ENCODE measurements at regions not wholly inside any gene's neighbourhood (a gene's known extent, or its start where the extent isn't known, plus 50 kb on each side); places are given as distances from the start of the nearest gene placed in this dataset.

DNA sequence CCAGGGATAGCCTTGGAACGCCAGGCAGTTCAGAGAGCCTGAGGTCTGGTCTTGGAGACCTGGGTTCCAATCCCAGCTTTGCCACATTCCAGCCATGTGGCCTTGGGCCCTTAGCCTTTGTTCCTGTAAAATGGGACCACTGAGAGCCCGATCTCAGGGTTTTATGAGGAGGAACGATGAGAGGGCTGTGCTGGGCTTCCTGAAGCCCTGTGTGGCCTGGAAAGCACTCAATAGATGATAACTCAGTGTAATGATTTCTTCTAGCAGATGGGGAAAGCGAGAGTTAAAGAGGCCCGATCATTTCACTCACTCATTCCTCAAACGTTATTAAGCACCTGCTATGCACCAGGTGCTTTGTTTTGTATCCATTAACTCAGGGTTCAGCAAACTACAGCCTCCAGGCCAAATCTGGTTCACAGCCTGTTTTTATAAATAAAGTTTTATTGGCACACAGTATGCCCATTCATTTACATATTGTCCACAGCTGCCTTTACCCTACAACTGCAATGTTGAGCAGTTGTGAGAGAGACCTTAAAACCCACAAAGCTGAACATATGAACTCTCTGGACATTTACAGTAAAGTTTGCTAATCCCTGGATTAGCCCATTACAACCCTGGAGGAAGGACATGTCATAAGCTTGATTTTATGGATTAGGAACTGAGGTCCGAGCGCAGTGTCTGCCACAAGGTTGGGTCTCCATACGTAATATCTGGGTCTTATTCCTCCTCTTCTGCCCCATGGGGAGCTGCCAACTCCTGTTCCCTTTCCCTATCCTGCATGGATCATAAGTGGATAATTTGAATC, 90.4 kb downstream of the CEBPB start:
- no peak for TF ChIP-seq EZH2 (IDR thresholded peaks at IDR 0.05; ENCODE audit: borderline replicate concordance, low read depth, low read length, severe bottlenecking)
- TF ChIP-seq, protein P1, sequence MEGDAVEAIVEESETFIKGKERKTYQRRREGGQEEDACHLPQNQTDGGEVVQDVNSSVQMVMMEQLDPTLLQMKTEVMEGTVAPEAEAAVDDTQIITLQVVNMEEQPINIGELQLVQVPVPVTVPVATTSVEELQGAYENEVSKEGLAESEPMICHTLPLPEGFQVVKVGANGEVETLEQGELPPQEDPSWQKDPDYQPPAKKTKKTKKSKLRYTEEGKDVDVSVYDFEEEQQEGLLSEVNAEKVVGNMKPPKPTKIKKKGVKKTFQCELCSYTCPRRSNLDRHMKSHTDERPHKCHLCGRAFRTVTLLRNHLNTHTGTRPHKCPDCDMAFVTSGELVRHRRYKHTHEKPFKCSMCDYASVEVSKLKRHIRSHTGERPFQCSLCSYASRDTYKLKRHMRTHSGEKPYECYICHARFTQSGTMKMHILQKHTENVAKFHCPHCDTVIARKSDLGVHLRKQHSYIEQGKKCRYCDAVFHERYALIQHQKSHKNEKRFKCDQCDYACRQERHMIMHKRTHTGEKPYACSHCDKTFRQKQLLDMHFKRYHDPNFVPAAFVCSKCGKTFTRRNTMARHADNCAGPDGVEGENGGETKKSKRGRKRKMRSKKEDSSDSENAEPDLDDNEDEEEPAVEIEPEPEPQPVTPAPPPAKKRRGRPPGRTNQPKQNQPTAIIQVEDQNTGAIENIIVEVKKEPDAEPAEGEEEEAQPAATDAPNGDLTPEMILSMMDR (IDR thresholded peaks at IDR 0.05; ENCODE audit: borderline replicate concordance, extremely low read depth, low read length, poor library complexity, severe bottlenecking), result no peak

All from DND-41 (cell line).